ENCODE measurements at regions not wholly inside any gene's neighbourhood (a gene's known extent, or its start where the extent isn't known, plus 50 kb on each side); places are given as distances from the start of the nearest gene placed in this dataset.

GRCh38 chr11:129503646-129504045, 128.0 kb downstream of the BARX2 start:
- Histone ChIP-seq H3K4me1 (ENCODE audit: insufficient read depth, low read length) (no peaks in the 10 kb centered on the region), H3K27ac (ENCODE audit: low read depth, low read length) (no peak overlapping the region), H3K4me3 (ENCODE audit: low read depth in 1 of 2, low read length in 2 of 2) (no peak overlapping the region), H3K9me3 (ENCODE audit: low read length) (no peaks in the 10 kb centered on the region), H3K27me3 (ENCODE audit: control insufficient read depth in 1 of 2, insufficient read depth in 2 of 2, low read length in 2 of 2) (no peaks in the 10 kb centered on the region), H3K36me3 (ENCODE audit: insufficient read depth, low read length) (no peaks in the 10 kb centered on the region), H3K9ac (ENCODE audit: low read length) (no peak overlapping the region)

- H3K27ac ChIP-seq (ENCODE audit: low read depth, low read length): no peak overlapping the region
- no peaks in the 10 kb centered on the region for H3K36me3 ChIP-seq (ENCODE audit: insufficient read depth, low read length)
- no peaks in the 10 kb centered on the region for H3K4me1 ChIP-seq (ENCODE audit: insufficient read depth, low read length)
- no peaks in the 10 kb centered on the region for H3K27me3 ChIP-seq (ENCODE audit: control insufficient read depth in 1 of 2, insufficient read depth in 2 of 2, low read length in 2 of 2)
- H3K9ac ChIP-seq (ENCODE audit: low read length): no peak overlapping the region
- no peaks in the 10 kb centered on the region for H3K9me3 ChIP-seq (ENCODE audit: low read length)
- no peak overlapping the region for H3K4me3 ChIP-seq (ENCODE audit: low read depth in 1 of 2, low read length in 2 of 2)
These were observed 129.6 kb downstream of the BARX2 start for GRCh38 chr11:129505266-129505665.

- H3K9ac ChIP-seq (ENCODE audit: low read length): no peak overlapping the region
- H3K27me3 ChIP-seq (ENCODE audit: control insufficient read depth in 1 of 2, insufficient read depth in 2 of 2, low read length in 2 of 2): no peaks in the 10 kb centered on the region
- H3K27ac ChIP-seq (ENCODE audit: low read depth, low read length): no peak overlapping the region
- no peaks in the 10 kb centered on the region for H3K36me3 ChIP-seq (ENCODE audit: insufficient read depth, low read length)
- H3K4me3 ChIP-seq (ENCODE audit: low read depth in 1 of 2, low read length in 2 of 2): no peak overlapping the region
- no peaks in the 10 kb centered on the region for H3K9me3 ChIP-seq (ENCODE audit: low read length)
- no peaks in the 10 kb centered on the region for H3K4me1 ChIP-seq (ENCODE audit: insufficient read depth, low read length)
These were observed 132.5 kb downstream of the BARX2 start for GRCh38 chr11:129508163-129508562.

- H3K9me3 ChIP-seq (ENCODE audit: low read length): no peaks in the 10 kb centered on the region
- H3K4me1 ChIP-seq (ENCODE audit: insufficient read depth, low read length): no peaks in the 10 kb centered on the region
- no peak overlapping the region for H3K9ac ChIP-seq (ENCODE audit: low read length)
- H3K36me3 ChIP-seq (ENCODE audit: insufficient read depth, low read length): no peaks in the 10 kb centered on the region
- H3K4me3 ChIP-seq (ENCODE audit: low read depth in 1 of 2, low read length in 2 of 2): no peak overlapping the region
- H3K27ac ChIP-seq (ENCODE audit: low read depth, low read length): no peak overlapping the region
- H3K27me3 ChIP-seq (ENCODE audit: control insufficient read depth in 1 of 2, insufficient read depth in 2 of 2, low read length in 2 of 2): no peaks in the 10 kb centered on the region
These were observed 152.6 kb downstream of the BARX2 start for GRCh38 chr11:129528296-129528695.

GRCh38 chr11:129530154-129530895, 154.7 kb downstream of the BARX2 start:
- no peaks in the 10 kb centered on the region for H3K4me1 ChIP-seq (ENCODE audit: insufficient read depth, low read length)
- H3K36me3 ChIP-seq (ENCODE audit: insufficient read depth, low read length): no peaks in the 10 kb centered on the region
- H3K9me3 ChIP-seq (ENCODE audit: low read length): no peaks in the 10 kb centered on the region
- no peaks in the 10 kb centered on the region for H3K27me3 ChIP-seq (ENCODE audit: control insufficient read depth in 1 of 2, insufficient read depth in 2 of 2, low read length in 2 of 2)
- H3K9ac ChIP-seq (ENCODE audit: low read length): no peak overlapping the region
- H3K4me3 ChIP-seq (ENCODE audit: low read depth in 1 of 2, low read length in 2 of 2): no peak overlapping the region
- H3K27ac ChIP-seq (ENCODE audit: low read depth, low read length): no peak overlapping the region

GRCh38 chr11:129533395-129533794, 157.7 kb downstream of the BARX2 start:
- Histone ChIP-seq H3K36me3 (ENCODE audit: insufficient read depth, low read length) (no peaks in the 10 kb centered on the region), H3K27me3 (ENCODE audit: control insufficient read depth in 1 of 2, insufficient read depth in 2 of 2, low read length in 2 of 2) (no peaks in the 10 kb centered on the region), H3K4me1 (ENCODE audit: insufficient read depth, low read length) (no peaks in the 10 kb centered on the region), H3K9me3 (ENCODE audit: low read length) (no peaks in the 10 kb centered on the region), H3K4me3 (ENCODE audit: low read depth in 1 of 2, low read length in 2 of 2) (no peak overlapping the region), H3K27ac (ENCODE audit: low read depth, low read length) (no peak overlapping the region), H3K9ac (ENCODE audit: low read length) (no peak overlapping the region)

- Histone ChIP-seq H3K27ac (ENCODE audit: low read depth, low read length) (no peak overlapping the region), H3K36me3 (ENCODE audit: insufficient read depth, low read length) (no peaks in the 10 kb centered on the region), H3K27me3 (ENCODE audit: control insufficient read depth in 1 of 2, insufficient read depth in 2 of 2, low read length in 2 of 2) (no peaks in the 10 kb centered on the region), H3K4me1 (ENCODE audit: insufficient read depth, low read length) (no peaks in the 10 kb centered on the region), H3K9ac (ENCODE audit: low read length) (no peak overlapping the region), H3K4me3 (ENCODE audit: low read depth in 1 of 2, low read length in 2 of 2) (no peak overlapping the region), H3K9me3 (ENCODE audit: low read length) (no peaks in the 10 kb centered on the region)
These were observed 160.7 kb downstream of the BARX2 start for GRCh38 chr11:129536338-129536737.

- H3K9ac ChIP-seq (ENCODE audit: low read length): no peak overlapping the region
- no peak overlapping the region for H3K4me3 ChIP-seq (ENCODE audit: low read depth in 1 of 2, low read length in 2 of 2)
- H3K27ac ChIP-seq (ENCODE audit: low read depth, low read length): no peak overlapping the region
- H3K9me3 ChIP-seq (ENCODE audit: low read length): no peaks in the 10 kb centered on the region
- no peaks in the 10 kb centered on the region for H3K27me3 ChIP-seq (ENCODE audit: control insufficient read depth in 1 of 2, insufficient read depth in 2 of 2, low read length in 2 of 2)
- H3K4me1 ChIP-seq (ENCODE audit: insufficient read depth, low read length): no peaks in the 10 kb centered on the region
- H3K36me3 ChIP-seq (ENCODE audit: insufficient read depth, low read length): no peaks in the 10 kb centered on the region
These were observed 162.7 kb downstream of the BARX2 start for GRCh38 chr11:129538323-129538722.

GRCh38 chr11:129543515-129544290, 168.1 kb downstream of the BARX2 start:
- H3K27ac ChIP-seq (ENCODE audit: low read depth, low read length): no peak overlapping the region
- H3K27me3 ChIP-seq (ENCODE audit: control insufficient read depth in 1 of 2, insufficient read depth in 2 of 2, low read length in 2 of 2): no peaks in the 10 kb centered on the region
- no peaks in the 10 kb centered on the region for H3K9me3 ChIP-seq (ENCODE audit: low read length)
- H3K4me1 ChIP-seq (ENCODE audit: insufficient read depth, low read length): no peaks in the 10 kb centered on the region
- H3K9ac ChIP-seq (ENCODE audit: low read length): no peak overlapping the region
- H3K36me3 ChIP-seq (ENCODE audit: insufficient read depth, low read length): no peaks in the 10 kb centered on the region
- H3K4me3 ChIP-seq (ENCODE audit: low read depth in 1 of 2, low read length in 2 of 2): no peak overlapping the region

- Histone ChIP-seq H3K4me1 (ENCODE audit: insufficient read depth, low read length) (no peaks in the 10 kb centered on the region), H3K27ac (ENCODE audit: low read depth, low read length) (no peak overlapping the region), H3K27me3 (ENCODE audit: control insufficient read depth in 1 of 2, insufficient read depth in 2 of 2, low read length in 2 of 2) (no peaks in the 10 kb centered on the region), H3K9ac (ENCODE audit: low read length) (no peak overlapping the region), H3K36me3 (ENCODE audit: insufficient read depth, low read length) (no peaks in the 10 kb centered on the region), H3K9me3 (ENCODE audit: low read length) (no peaks in the 10 kb centered on the region), H3K4me3 (ENCODE audit: low read depth in 1 of 2, low read length in 2 of 2) (no peak overlapping the region)
These were observed 169.0 kb downstream of the BARX2 start for GRCh38 chr11:129544691-129545090.

- Histone ChIP-seq H3K36me3 (ENCODE audit: insufficient read depth, low read length) (no peaks in the 10 kb centered on the region), H3K4me1 (ENCODE audit: insufficient read depth, low read length) (no peaks in the 10 kb centered on the region), H3K27me3 (ENCODE audit: control insufficient read depth in 1 of 2, insufficient read depth in 2 of 2, low read length in 2 of 2) (no peaks in the 10 kb centered on the region), H3K4me3 (ENCODE audit: low read depth in 1 of 2, low read length in 2 of 2) (no peak overlapping the region), H3K9ac (ENCODE audit: low read length) (no peak overlapping the region), H3K9me3 (ENCODE audit: low read length) (no peaks in the 10 kb centered on the region), H3K27ac (ENCODE audit: low read depth, low read length) (no peak overlapping the region)
These were observed 170.6 kb downstream of the BARX2 start for GRCh38 chr11:129546266-129546665.

GRCh38 chr11:129557421-129557820, 181.8 kb downstream of the BARX2 start:
- Histone ChIP-seq H3K27ac (ENCODE audit: low read depth, low read length) (no peak overlapping the region), H3K9me3 (ENCODE audit: low read length) (no peaks in the 10 kb centered on the region), H3K36me3 (ENCODE audit: insufficient read depth, low read length) (no peaks in the 10 kb centered on the region), H3K4me1 (ENCODE audit: insufficient read depth, low read length) (no peaks in the 10 kb centered on the region), H3K9ac (ENCODE audit: low read length) (no peak overlapping the region), H3K4me3 (ENCODE audit: low read depth in 1 of 2, low read length in 2 of 2) (no peak overlapping the region), H3K27me3 (ENCODE audit: control insufficient read depth in 1 of 2, insufficient read depth in 2 of 2, low read length in 2 of 2) (no peaks in the 10 kb centered on the region)

Measured in muscle layer of colon (tissue), 2 donors.